GM23338 (cell line): ENCODE measurements at regions not wholly inside any gene's neighbourhood (a gene's known extent, or its start where the extent isn't known, plus 50 kb on each side); places are given as distances from the start of the nearest gene placed in this dataset.

Experiments
- ATAC-seq: fragments of 200-7000 bp; cut with Tn5 transposase; 3 replicates; pipeline ENCODE4 v1.9.1; 2020
- DNase-seq: peaks from one replicate; pipeline ENCODE4 v3.0.0-alpha.2; 2015; ENCODE audit warnings: low spot score
- H2AFZ ChIP-seq: fragments of 200-600 bp; sonication (generic); 2 replicates; pipeline ENCODE4 v1.8.0; 2016; ENCODE audit warnings: antibody characterized with exemption, mild to moderate bottlenecking, moderate library complexity
- H3F3A ChIP-seq: fragments of 200-600 bp; sonication (generic); replicated peaks from 2 replicates; pipeline ENCODE4 v1.8.0; 2017; ENCODE audit warnings: antibody characterized with exemption, mixed run types, low read depth
- H3K27ac ChIP-seq: fragments of 200-600 bp; sonication (generic); 2 replicates; pipeline ENCODE4 v1.6.1; 2016; ENCODE audit warnings: low read depth
- H3K27me3 ChIP-seq: fragments of 200-600 bp; sonication (generic); 2 replicates; pipeline ENCODE4 v1.8.0; 2016; ENCODE audit warnings: mild to moderate bottlenecking, mixed run types, moderate library complexity; ENCODE audit not compliant: insufficient read depth
- H3K36me3 ChIP-seq: fragments of 200-600 bp; sonication (generic); 2 replicates; pipeline ENCODE4 v1.8.0; 2016; ENCODE audit warnings: mild to moderate bottlenecking; ENCODE audit not compliant: insufficient read depth
- H3K4me1 ChIP-seq: fragments of 200-600 bp; sonication (generic); 2 replicates; pipeline ENCODE4 v1.8.0; 2016; ENCODE audit warnings: mild to moderate bottlenecking, moderate library complexity; ENCODE audit not compliant: insufficient read depth
- H3K4me2 ChIP-seq: fragments of 200-600 bp; sonication (generic); 2 replicates; pipeline ENCODE4 v1.7.1; 2017; ENCODE audit warnings: mixed run types
- H3K4me3 ChIP-seq: fragments of 200-600 bp; sonication (generic); 2 replicates; pipeline ENCODE4 v1.6.1; 2016; ENCODE audit warnings: mixed run types
- H3K79me2 ChIP-seq: fragments of 200-600 bp; sonication (generic); replicated peaks from 2 replicates; pipeline ENCODE4 v1.8.0; 2017; ENCODE audit warnings: mild to moderate bottlenecking; ENCODE audit not compliant: insufficient read depth
- H3K9me2 ChIP-seq: fragments of 200-600 bp; sonication (generic); 2 replicates; pipeline ENCODE4 v1.8.0; 2017; ENCODE audit not compliant: insufficient read depth
- H4K20me1 ChIP-seq: fragments of 200-600 bp; sonication (generic); replicated peaks from 2 replicates; pipeline ENCODE4 v1.8.0; 2017; ENCODE audit warnings: mild to moderate bottlenecking; ENCODE audit not compliant: insufficient read depth
- H3K27ac Mint-ChIP-seq: 2 replicates; pipeline ENCODE4 v1.8.0; 2020; ENCODE audit warnings: inconsistent platforms, mild to moderate bottlenecking, moderate library complexity, mixed read lengths
- H3K27me3 Mint-ChIP-seq: 3 replicates; pipeline ENCODE4 v1.8.0; 2022; ENCODE audit warnings: low read depth, mild to moderate bottlenecking, moderate library complexity, mixed read lengths, inconsistent platforms; ENCODE audit not compliant: insufficient read depth, poor library complexity
- H3K36me3 Mint-ChIP-seq: 3 replicates; pipeline ENCODE4 v1.8.0; 2021; ENCODE audit warnings: low read depth, mild to moderate bottlenecking, inconsistent platforms, moderate library complexity, mixed read lengths
- H3K4me1 Mint-ChIP-seq: 3 replicates; pipeline ENCODE4 v1.8.0; 2020; ENCODE audit warnings: mild to moderate bottlenecking, inconsistent platforms, mixed read lengths
- H3K4me3 Mint-ChIP-seq: 3 replicates; pipeline ENCODE4 v1.8.0; 2021; ENCODE audit warnings: moderate library complexity, mild to moderate bottlenecking, inconsistent platforms, mixed read lengths
- H3K9me3 Mint-ChIP-seq: 3 replicates; pipeline ENCODE4 v1.8.0; 2020; ENCODE audit warnings: moderate library complexity, mild to moderate bottlenecking, inconsistent platforms, mixed read lengths
- CTCF ChIP-seq, 2 experiments: fragments of 200-600 bp in 1 of 2; sonication (generic) in 1 of 2; conservative IDR thresholded peaks; 2 replicates each; pipeline versions ENCODE4 v1.5.1 to v1.6.1; 2016 to 2017; ENCODE audit warnings: antibody characterized with exemption in 2 of 2, low read depth in 2 of 2, mild to moderate bottlenecking in 2 of 2, moderate library complexity in 1 of 2
- ETS1 ChIP-seq: IDR thresholded peaks from 2 replicates; pipeline ENCODE4 v1.6.1; 2016; ENCODE audit warnings: antibody characterized with exemption
- EZH2phosphoT487 ChIP-seq: fragments of 200-600 bp; sonication (generic); IDR thresholded peaks from one replicate; pipeline ENCODE4 v1.8.1; 2018; ENCODE audit warnings: antibody characterized with exemption; ENCODE audit not compliant: unreplicated experiment
- JUNB ChIP-seq: IDR thresholded peaks from one replicate; pipeline ENCODE4 v1.6.1; 2016; ENCODE audit warnings: antibody characterized with exemption; ENCODE audit not compliant: unreplicated experiment
- NANOG ChIP-seq: IDR thresholded peaks from 2 replicates; pipeline ENCODE4 v1.6.1; 2016; ENCODE audit warnings: antibody characterized with exemption, borderline replicate concordance
- POLR2AphosphoS5 ChIP-seq: IDR thresholded peaks from 2 replicates; pipeline ENCODE4 v1.6.1; 2016; ENCODE audit warnings: antibody characterized with exemption, low read depth
- REST ChIP-seq: IDR thresholded peaks from one replicate; pipeline ENCODE4 v1.6.1; 2018; ENCODE audit warnings: antibody characterized with exemption; ENCODE audit not compliant: unreplicated experiment
- STAT1 ChIP-seq: IDR thresholded peaks from one replicate; pipeline ENCODE4 v1.6.1; 2016; ENCODE audit warnings: antibody characterized with exemption; ENCODE audit not compliant: unreplicated experiment
- ZNF114 ChIP-seq: fragments of 250-450 bp; sonication (Bioruptor Pico); IDR thresholded peaks from 2 replicates; pipeline ENCODE4 v1.5.0; 2020; ENCODE audit warnings: mild to moderate bottlenecking, moderate library complexity
- ZNF331 ChIP-seq: fragments of 250-450 bp; sonication (Bioruptor Pico); IDR thresholded peaks from 2 replicates; pipeline ENCODE4 v1.5.0; 2020; ENCODE audit warnings: low read depth, mild to moderate bottlenecking, moderate library complexity
- ZNF462 ChIP-seq: fragments of 250-450 bp; sonication (Bioruptor Pico); IDR thresholded peaks from 2 replicates; pipeline ENCODE4 v1.5.0; 2020; ENCODE audit warnings: mild to moderate bottlenecking, moderate library complexity

GRCh38 chr1:106755682-106756406, 300.6 kb upstream of the PRMT6 start:
- Histone ChIP-seq H3K9me2 (no peaks in the 10 kb centered on the region), H3K27ac (no peak overlapping the region), H3K4me2 (no peak overlapping the region), H3K4me1 (peaks cover 15% of the 10 kb centered on the region), H4K20me1 (no peaks in the 10 kb centered on the region), H3K4me3 (no peak overlapping the region), H2AFZ (peak overlapping the region; percentile 53; the same call in 1 of the 2 replicates), H3K79me2 (no peaks in the 10 kb centered on the region), H3K36me3 (no peaks in the 10 kb centered on the region), H3K27me3 (no peaks in the 10 kb centered on the region), H3F3A (no peaks in the 10 kb centered on the region)
- Mint-ChIP-seq H3K9me3 (no peaks in the 10 kb centered on the region), H3K27ac (0 out of 2 replicates have a peak overlapping the region, but pooled peaks have one; percentile 18), H3K36me3 (no peaks in the 10 kb centered on the region), H3K4me3 (no peak overlapping the region), H3K27me3 (no peaks in the 10 kb centered on the region), H3K4me1 (peaks cover 25% of the 10 kb centered on the region)
- no peak for DNase-seq
- no peak for TF ChIP-seq CTCF (conservative IDR thresholded peaks at IDR 0.05; ENCODE audit: low read depth in 2 of 2)
- no peak for TF ChIP-seq STAT1
- no peak for TF ChIP-seq REST
- no peak for TF ChIP-seq ETS1
- TF ChIP-seq ZNF462 (CRISPR knock-in tag): no peak
- TF ChIP-seq ZNF331 (CRISPR knock-in tag): no peak
- TF ChIP-seq POLR2AphosphoS5: no peak
- no peak for TF ChIP-seq JUNB
- TF ChIP-seq ZNF114 (CRISPR knock-in tag): no peak
- TF ChIP-seq NANOG: no peak
- TF ChIP-seq EZH2phosphoT487: no peak
- no peak for ATAC-seq
